ENCODE measurements at regions not wholly inside any gene's neighbourhood (a gene's known extent, or its start where the extent isn't known, plus 50 kb on each side); places are given as distances from the start of the nearest gene placed in this dataset.
"Not testable (repeated sequence)": the region's sequence is repeated elsewhere in the genome, so short reads cannot be mapped to it uniquely, and the experiment has no call there.

DNA sequence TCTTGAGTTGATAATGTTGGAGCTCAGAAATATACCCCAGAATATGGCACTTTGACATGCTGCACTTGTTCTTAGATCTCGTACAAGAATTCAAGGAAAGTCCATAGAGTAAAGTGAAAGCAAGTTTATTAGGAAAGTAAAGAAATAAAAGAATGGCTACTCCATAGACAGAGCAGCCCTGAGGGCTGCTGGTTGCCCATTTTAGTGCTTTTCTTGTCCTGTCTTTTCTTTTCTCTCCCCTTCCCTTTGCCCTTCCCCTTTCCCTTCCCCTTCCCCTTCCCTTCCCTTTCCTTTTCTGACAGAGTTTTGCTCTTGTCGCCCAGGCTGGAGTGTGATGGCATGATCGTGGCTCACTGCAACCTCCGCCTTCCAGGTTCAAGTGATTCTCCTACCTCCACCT lies 283.4 kb upstream of the SEMA6A start:
- FAIRE-seq; intact Hi-C loops (cut with micrococcal nuclease; ENCODE audit: unreplicated experiment); H2AFZ ChIP-seq (ENCODE audit: control insufficient read depth, low read depth, low read length); BruUV-seq (replicated peaks); H4K20me1 ChIP-seq (ENCODE audit: control insufficient read depth, insufficient read depth); RAD21 ChIA-PET (ENCODE audit: unreplicated experiment); POLR2A ChIA-PET; H3K4me3 ChIP-seq; H3K27ac ChIP-seq (ENCODE audit: control insufficient read depth, insufficient read depth); H3K4me1 ChIP-seq (ENCODE audit: control insufficient read depth, insufficient read depth, low read length); H3K4me2 ChIP-seq (ENCODE audit: control insufficient read depth, insufficient read depth); DNase-seq (ENCODE audit: low read depth, low spot score); H3K9ac ChIP-seq (ENCODE audit: control insufficient read depth, insufficient read depth, low read length); H3K9me3 ChIP-seq (replicated peaks; ENCODE audit: control insufficient read depth, insufficient read depth, low read length); ATAC-seq; H3K79me2 ChIP-seq (ENCODE audit: control insufficient read depth, insufficient read depth, low read length); H3K27me3 ChIP-seq (replicated peaks in 1 of 2; ENCODE audit: control insufficient read depth in 2 of 2, insufficient read depth in 2 of 2, low read length in 1 of 2); H3K36me3 ChIP-seq (ENCODE audit: control insufficient read depth in 2 of 2, insufficient read depth in 2 of 2, low read length in 1 of 2); in situ Hi-C loops (cut with MboI); CTCF ChIA-PET: not testable (repeated sequence)
- SMC1A ChIA-PET (ENCODE audit: uncharacterized antibody, unreplicated experiment), result interaction anchor here (1.0 to 1.3 kb wide), 2 partner anchors 16 to 48 kb away, joined by 3 read pairs; no protein-coding TSS in a partner anchor
- 90% methylated on average over 4 of the region's 4 CpGs for WGBS (ENCODE audit: insufficient coverage, insufficient replicate concordance, low lambda C conversion rate, missing lambda C conversion rate)

DNA sequence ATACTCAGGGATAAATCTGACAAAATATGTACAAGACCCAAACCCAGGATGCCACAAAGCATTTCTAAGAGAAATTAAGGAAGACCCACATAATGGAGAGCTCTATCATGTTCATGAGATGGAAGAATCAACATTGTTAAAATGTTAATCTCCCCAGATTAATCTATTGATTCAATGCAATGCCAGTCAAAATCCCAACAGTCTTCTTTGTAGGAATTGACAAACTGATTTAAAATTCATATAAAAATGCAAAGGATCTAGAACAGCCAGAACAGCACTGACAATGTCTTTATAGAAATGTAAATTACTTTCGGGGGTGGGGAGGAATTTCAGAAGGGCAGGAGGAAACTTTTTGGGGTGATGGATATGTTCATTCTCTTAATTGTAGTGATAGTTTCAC lies 281.6 kb upstream of the SEMA6A start:
- Histone ChIP-seq H3K4me1 (ENCODE audit: control insufficient read depth, insufficient read depth, low read length) (no peaks in the 10 kb centered on the region), H3K27me3 (replicated peaks in 1 of 2; ENCODE audit: control insufficient read depth in 2 of 2, insufficient read depth in 2 of 2, low read length in 1 of 2) (no peaks in the 10 kb centered on the region), H2AFZ (ENCODE audit: control insufficient read depth, low read depth, low read length) (no peak overlapping the region), H3K4me3 (no peak overlapping the region), H3K4me2 (ENCODE audit: control insufficient read depth, insufficient read depth) (no peak overlapping the region), H3K36me3 (ENCODE audit: control insufficient read depth in 2 of 2, insufficient read depth in 2 of 2, low read length in 1 of 2) (no peaks in the 10 kb centered on the region), H3K9ac (ENCODE audit: control insufficient read depth, insufficient read depth, low read length) (no peak overlapping the region), H3K79me2 (ENCODE audit: control insufficient read depth, insufficient read depth, low read length) (no peaks in the 10 kb centered on the region), H4K20me1 (ENCODE audit: control insufficient read depth, insufficient read depth) (no peaks in the 10 kb centered on the region), H3K27ac (ENCODE audit: control insufficient read depth, insufficient read depth) (no peak overlapping the region), H3K9me3 (replicated peaks; ENCODE audit: control insufficient read depth, insufficient read depth, low read length) (no peaks in the 10 kb centered on the region)
- in situ Hi-C loops (cut with MboI), result no loop called here
- ATAC-seq (no peak), DNase-seq (ENCODE audit: low read depth, low spot score) (no peak), FAIRE-seq (no peak)
- ChIA-PET CTCF (no interaction called here), POLR2A (no interaction called here), RAD21 (ENCODE audit: unreplicated experiment) (no interaction called here), SMC1A (ENCODE audit: uncharacterized antibody, unreplicated experiment) (interaction anchor here (0.9 kb wide), 1 partner anchor 8 kb away, joined by 4 read pairs; no protein-coding TSS in a partner anchor)
- no TSS peak for BruUV-seq (replicated peaks)
- no peak for TF ChIP-seq ESRRA (IDR thresholded peaks at IDR 0.05; ENCODE audit: low read length)
- TF ChIP-seq STAT3 (IDR thresholded peaks at IDR 0.05; ENCODE audit: low read depth, low read length), result no peak
- no peak for TF ChIP-seq RB1 (IDR thresholded peaks at IDR 0.05; ENCODE audit: borderline replicate concordance)
- TF ChIP-seq, protein P1, sequence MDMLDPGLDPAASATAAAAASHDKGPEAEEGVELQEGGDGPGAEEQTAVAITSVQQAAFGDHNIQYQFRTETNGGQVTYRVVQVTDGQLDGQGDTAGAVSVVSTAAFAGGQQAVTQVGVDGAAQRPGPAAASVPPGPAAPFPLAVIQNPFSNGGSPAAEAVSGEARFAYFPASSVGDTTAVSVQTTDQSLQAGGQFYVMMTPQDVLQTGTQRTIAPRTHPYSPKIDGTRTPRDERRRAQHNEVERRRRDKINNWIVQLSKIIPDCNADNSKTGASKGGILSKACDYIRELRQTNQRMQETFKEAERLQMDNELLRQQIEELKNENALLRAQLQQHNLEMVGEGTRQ (IDR thresholded peaks at IDR 0.05; ENCODE audit: borderline replicate concordance, low read depth, low read length), result no peak
- no peak for TF ChIP-seq EP300 (IDR thresholded peaks at IDR 0.05; ENCODE audit: borderline replicate concordance in 1 of 2, control insufficient read depth in 1 of 2, low read depth in 2 of 2, low read length in 2 of 2)
- no peak for TF ChIP-seq IKZF1 (conservative IDR thresholded peaks at IDR 0.05)
- no peak for TF ChIP-seq RAD51 (IDR thresholded peaks at IDR 0.05)
- no peak for TF ChIP-seq PAX8 (IDR thresholded peaks at IDR 0.05)
- no peak for TF ChIP-seq HDAC2 (IDR thresholded peaks at IDR 0.05)
- WGBS (ENCODE audit: insufficient coverage, insufficient replicate concordance, low lambda C conversion rate, missing lambda C conversion rate), result 87% methylated on average over 1 of the region's 1 CpG
- intact Hi-C loops (cut with micrococcal nuclease; ENCODE audit: unreplicated experiment), result no loop called here

Data from GM12878 (cell line).